Esophagus muscularis mucosa (tissue), 3 donors: ENCODE measurements at regions not wholly inside any gene's neighbourhood (a gene's known extent, or its start where the extent isn't known, plus 50 kb on each side); places are given as distances from the start of the nearest gene placed in this dataset.

Source experiments
- CTCF ChIP-seq, 3 experiments: fragments of 200-600 bp in 2 of 3; fragments of 450-650 bp in 1 of 3; sonication (generic) in 2 of 3; IDR thresholded peaks; one replicate each; pipeline ENCODE4 v1.5.1; 2017 to 2019; ENCODE audit warnings: antibody characterized with exemption in 3 of 3, mild to moderate bottlenecking in 2 of 3, moderate library complexity in 1 of 3
- POLR2A ChIP-seq: fragments of 450-650 bp; IDR thresholded peaks from one replicate; pipeline ENCODE4 v1.6.1; 2017; ENCODE audit warnings: antibody characterized with exemption, moderate library complexity, mild to moderate bottlenecking, low read depth

GRCh38 chr2:187775651-187776050 lies 221.4 kb upstream of the TFPI start:
- TF ChIP-seq CTCF (IDR thresholded peaks at IDR 0.05) (no peak), POLR2A (no peak)
